ENCODE measurements at regions not wholly inside any gene's neighbourhood (a gene's known extent, or its start where the extent isn't known, plus 50 kb on each side); places are given as distances from the start of the nearest gene placed in this dataset.

DNA sequence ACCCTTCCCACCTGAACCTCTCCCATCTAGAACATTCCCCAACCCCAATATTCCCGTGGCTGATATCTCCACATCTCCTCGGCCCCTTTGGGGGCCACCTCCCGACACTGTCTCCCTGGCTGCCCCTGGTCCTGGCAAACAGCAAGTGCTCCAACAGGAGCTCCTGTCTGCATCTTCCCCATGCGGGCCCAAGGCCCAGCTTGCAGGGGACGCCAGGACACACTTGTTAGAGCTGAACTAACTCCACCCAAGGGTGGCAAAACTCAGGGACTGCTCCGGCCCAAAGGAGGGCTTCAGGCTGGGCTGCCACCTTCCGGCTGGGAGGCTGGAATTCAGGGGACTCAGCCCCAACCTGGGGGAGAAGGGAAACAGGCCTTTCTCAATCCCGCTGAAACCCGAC, 106.6 kb downstream of the NCOR2 start:
- no peaks in the 10 kb centered on the region for H3K27me3 ChIP-seq (ENCODE audit: insufficient read depth, poor library complexity, severe bottlenecking)
- DNase-seq (ENCODE audit: low read depth in 1 of 2, low spot score in 1 of 2), result no peak
- TF ChIP-seq, protein P1, sequence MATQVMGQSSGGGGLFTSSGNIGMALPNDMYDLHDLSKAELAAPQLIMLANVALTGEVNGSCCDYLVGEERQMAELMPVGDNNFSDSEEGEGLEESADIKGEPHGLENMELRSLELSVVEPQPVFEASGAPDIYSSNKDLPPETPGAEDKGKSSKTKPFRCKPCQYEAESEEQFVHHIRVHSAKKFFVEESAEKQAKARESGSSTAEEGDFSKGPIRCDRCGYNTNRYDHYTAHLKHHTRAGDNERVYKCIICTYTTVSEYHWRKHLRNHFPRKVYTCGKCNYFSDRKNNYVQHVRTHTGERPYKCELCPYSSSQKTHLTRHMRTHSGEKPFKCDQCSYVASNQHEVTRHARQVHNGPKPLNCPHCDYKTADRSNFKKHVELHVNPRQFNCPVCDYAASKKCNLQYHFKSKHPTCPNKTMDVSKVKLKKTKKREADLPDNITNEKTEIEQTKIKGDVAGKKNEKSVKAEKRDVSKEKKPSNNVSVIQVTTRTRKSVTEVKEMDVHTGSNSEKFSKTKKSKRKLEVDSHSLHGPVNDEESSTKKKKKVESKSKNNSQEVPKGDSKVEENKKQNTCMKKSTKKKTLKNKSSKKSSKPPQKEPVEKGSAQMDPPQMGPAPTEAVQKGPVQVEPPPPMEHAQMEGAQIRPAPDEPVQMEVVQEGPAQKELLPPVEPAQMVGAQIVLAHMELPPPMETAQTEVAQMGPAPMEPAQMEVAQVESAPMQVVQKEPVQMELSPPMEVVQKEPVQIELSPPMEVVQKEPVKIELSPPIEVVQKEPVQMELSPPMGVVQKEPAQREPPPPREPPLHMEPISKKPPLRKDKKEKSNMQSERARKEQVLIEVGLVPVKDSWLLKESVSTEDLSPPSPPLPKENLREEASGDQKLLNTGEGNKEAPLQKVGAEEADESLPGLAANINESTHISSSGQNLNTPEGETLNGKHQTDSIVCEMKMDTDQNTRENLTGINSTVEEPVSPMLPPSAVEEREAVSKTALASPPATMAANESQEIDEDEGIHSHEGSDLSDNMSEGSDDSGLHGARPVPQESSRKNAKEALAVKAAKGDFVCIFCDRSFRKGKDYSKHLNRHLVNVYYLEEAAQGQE (IDR thresholded peaks at IDR 0.05; ENCODE audit: insufficient replicate concordance, low read depth), result no peak
- no peak for TF ChIP-seq GABPA (IDR thresholded peaks at IDR 0.05; ENCODE audit: low read depth)
- TF ChIP-seq CTCF (IDR thresholded peaks at IDR 0.05; ENCODE audit: insufficient read depth, low read length), result no peak
- TF ChIP-seq POLR2AphosphoS5 (IDR thresholded peaks at IDR 0.05; ENCODE audit: low read depth), result no peak
- H3K27ac ChIP-seq (replicated peaks), result no peak overlapping the region
- no peak overlapping the region for H3K4me3 ChIP-seq (replicated peaks; ENCODE audit: insufficient read depth, low read length)

DNA sequence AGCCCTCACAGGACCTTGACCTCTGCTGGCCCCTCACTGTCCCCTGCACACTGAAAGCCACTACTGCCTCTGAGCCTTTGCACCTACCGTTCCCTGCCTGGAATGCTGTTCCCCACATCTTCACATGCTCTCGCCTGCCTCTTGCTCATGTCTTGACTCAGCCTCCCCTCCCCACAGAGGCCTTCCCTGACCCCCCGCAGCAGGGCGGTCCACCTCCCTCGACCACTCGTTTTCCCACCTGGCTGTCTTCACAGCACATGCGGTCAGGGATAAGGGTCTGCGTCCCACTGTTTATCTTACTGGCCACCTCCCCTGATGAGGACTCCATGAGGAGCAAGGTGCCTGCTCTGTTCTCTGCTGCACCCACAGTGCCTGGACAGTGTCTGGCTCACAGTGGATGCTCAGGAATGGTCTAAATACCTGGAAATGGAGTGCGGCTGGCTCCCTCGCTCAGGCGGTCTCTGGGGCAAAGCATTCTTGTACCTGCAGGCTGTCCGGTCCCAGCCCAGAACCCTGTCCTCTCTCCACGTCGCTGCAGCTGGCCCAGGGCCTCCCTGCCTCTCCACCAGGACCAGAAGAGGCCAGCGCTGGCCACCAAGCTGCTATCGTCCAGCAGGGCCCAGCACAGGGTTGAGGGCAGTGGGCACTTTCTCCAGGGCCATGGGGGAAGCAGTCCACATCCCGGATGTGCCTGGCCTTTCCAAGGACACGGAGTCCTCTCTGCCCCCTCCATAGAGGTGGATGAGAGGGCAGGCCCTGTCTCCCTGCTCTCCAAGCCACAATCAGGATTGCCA, 107.4 kb downstream of the NCOR2 start:
- TF ChIP-seq SPI1 (IDR thresholded peaks at IDR 0.05; ENCODE audit: borderline replicate concordance, low read depth) (no peak), POLR2AphosphoS5 (IDR thresholded peaks at IDR 0.05; ENCODE audit: low read depth) (no peak), CTCF (IDR thresholded peaks at IDR 0.05; ENCODE audit: insufficient read depth, low read length) (no peak), GABPA (IDR thresholded peaks at IDR 0.05; ENCODE audit: low read depth) (no peak)
- TF ChIP-seq, protein P1 (IDR thresholded peaks at IDR 0.05; ENCODE audit: insufficient replicate concordance, low read depth), result no peak
- H3K27me3 ChIP-seq (ENCODE audit: insufficient read depth, poor library complexity, severe bottlenecking), result no peaks in the 10 kb centered on the region
- DNase-seq (ENCODE audit: low read depth in 1 of 2, low spot score in 1 of 2), result no peak
- no peak overlapping the region for H3K27ac ChIP-seq (replicated peaks)
- H3K4me3 ChIP-seq (replicated peaks; ENCODE audit: insufficient read depth, low read length), result no peak overlapping the region

DNA sequence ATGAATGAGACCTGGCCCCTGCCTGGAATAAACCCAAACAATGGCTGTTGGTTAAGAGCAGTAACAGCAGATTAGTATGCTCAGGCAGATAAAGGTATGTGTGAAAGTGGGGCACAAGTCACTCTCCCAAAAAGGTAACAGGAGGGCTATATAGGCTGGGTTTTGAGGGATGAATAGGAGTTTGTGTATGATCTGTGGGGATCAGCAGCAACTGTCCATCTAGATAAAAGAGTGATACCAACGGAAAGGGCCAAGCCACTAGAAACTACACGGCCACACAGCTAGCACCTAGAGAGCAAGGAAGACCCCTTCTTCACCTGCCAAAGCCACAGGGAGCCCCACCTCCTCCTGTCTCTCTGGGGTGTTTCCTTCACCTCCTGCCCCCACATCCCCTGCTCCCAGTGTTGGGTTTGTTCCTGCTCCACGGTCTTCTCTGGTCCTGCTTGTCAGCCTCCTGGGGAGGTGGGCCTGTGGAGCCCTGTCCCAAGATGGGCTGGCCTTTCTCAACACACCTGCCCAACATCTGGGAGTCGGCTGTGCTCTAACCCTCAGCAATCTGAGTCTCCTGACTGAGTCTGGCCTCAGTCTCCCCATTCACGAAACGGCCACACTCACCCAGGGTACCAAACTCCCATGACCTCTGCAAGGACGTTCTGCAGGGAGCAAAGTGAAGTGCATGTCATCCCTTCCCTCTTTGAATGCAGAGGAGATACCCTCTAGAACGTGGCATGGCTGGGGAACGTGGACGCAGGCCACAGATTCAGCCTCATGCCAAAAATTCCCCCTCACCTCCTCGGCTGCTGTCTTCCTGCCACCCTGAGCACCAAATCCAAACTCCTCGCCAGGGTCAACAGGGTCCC, 108.2 kb downstream of the NCOR2 start:
- DNase-seq (ENCODE audit: low read depth in 1 of 2, low spot score in 1 of 2), result no peak

More for the DNA sequence above, 108.2 kb downstream of the NCOR2 start:
- no peak overlapping the region for H3K27ac ChIP-seq (replicated peaks)
- H3K27me3 ChIP-seq (ENCODE audit: insufficient read depth, poor library complexity, severe bottlenecking), result no peaks in the 10 kb centered on the region
- H3K4me3 ChIP-seq (replicated peaks; ENCODE audit: insufficient read depth, low read length), result no peak overlapping the region
- no peak for TF ChIP-seq GABPA (IDR thresholded peaks at IDR 0.05; ENCODE audit: low read depth)
- TF ChIP-seq, protein P1 (IDR thresholded peaks at IDR 0.05; ENCODE audit: insufficient replicate concordance, low read depth), result no peak
- TF ChIP-seq SPI1 (IDR thresholded peaks at IDR 0.05; ENCODE audit: borderline replicate concordance, low read depth), result no peak
- no peak for TF ChIP-seq POLR2AphosphoS5 (IDR thresholded peaks at IDR 0.05; ENCODE audit: low read depth)
- no peak for TF ChIP-seq CTCF (IDR thresholded peaks at IDR 0.05; ENCODE audit: insufficient read depth, low read length)

Data from HL-60 (cell line).